ENCODE measurements at regions not wholly inside any gene's neighbourhood (a gene's known extent, or its start where the extent isn't known, plus 50 kb on each side); places are given as distances from the start of the nearest gene placed in this dataset.
A peak's percentile ranks its signal among the peaks of the same experiment; 100 is the strongest.
"Not testable (repeated sequence)": the region's sequence is repeated elsewhere in the genome, so short reads cannot be mapped to it uniquely, and the experiment has no call there.

- DNase-seq: not testable (repeated sequence)
Measured at GRCh38 chrX:132302687-132303086, 83.4 kb upstream of the RAP2C start.

- DNase-seq: no peak
Measured at GRCh38 chrX:132294776-132295495, 75.7 kb upstream of the RAP2C start.

GRCh38 chrX:132294192-132294591 lies 74.9 kb upstream of the RAP2C start:
- DNase-seq: no peak

- DNase-seq: peak; percentile 46
Measured at GRCh38 chrX:132292793-132293192, 73.5 kb upstream of the RAP2C start.

- DNase-seq: no peak
Measured at GRCh38 chrX:132277953-132278614, 58.8 kb upstream of the RAP2C start.

GRCh38 chrX:132272826-132273225 lies 53.6 kb upstream of the RAP2C start:
- no peak for DNase-seq

- DNase-seq: no peak
Measured at GRCh38 chrX:132271311-132271778, 52.1 kb upstream of the RAP2C start.

- DNase-seq: no peak
Measured at GRCh38 chrX:132270699-132271098, 51.5 kb upstream of the RAP2C start.

GRCh38 chrX:132270021-132270420 lies 50.8 kb upstream of the RAP2C start:
- DNase-seq: no peak

Measured in activated CD4-positive, alpha-beta T cell treated with anti-CD3 and anti-CD28 coated beads, Interleukin-2, amount 50 U/mL, for 16 hours (primary cell).